IPS-11a (cell line): ENCODE measurements at regions not wholly inside any gene's neighbourhood (a gene's known extent, or its start where the extent isn't known, plus 50 kb on each side); places are given as distances from the start of the nearest gene placed in this dataset.

Experiments used
- H3K4me3 ChIP-seq: one replicate; pipeline ENCODE4 v1.5.1; 2013; ENCODE audit warnings: low read depth, low read length, control low read depth

GRCh38 chr2:121955426-121955825, 200.0 kb downstream of the TSN start:
- H3K4me3 ChIP-seq, result no peak overlapping the region

DNA sequence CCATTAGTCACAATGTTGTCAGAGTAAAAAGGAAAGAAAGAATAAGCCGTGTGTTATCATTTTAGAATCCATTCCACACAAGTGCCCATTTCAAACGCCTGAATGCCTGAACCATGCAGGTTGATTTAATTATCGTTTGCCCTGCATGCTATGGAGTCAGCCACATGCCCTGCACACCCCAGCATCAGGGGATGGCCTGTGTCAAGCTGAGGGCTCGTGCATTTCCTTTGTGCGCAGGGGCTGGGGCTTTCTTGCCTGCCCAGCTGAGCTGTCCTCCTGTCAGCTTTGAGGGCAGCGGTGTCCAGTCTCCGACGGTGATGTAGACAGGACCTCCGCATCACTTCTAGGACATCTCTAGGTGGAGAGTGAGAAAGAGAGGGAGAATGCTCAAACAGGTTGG, 200.4 kb downstream of the TSN start:
- no peak overlapping the region for H3K4me3 ChIP-seq

DNA sequence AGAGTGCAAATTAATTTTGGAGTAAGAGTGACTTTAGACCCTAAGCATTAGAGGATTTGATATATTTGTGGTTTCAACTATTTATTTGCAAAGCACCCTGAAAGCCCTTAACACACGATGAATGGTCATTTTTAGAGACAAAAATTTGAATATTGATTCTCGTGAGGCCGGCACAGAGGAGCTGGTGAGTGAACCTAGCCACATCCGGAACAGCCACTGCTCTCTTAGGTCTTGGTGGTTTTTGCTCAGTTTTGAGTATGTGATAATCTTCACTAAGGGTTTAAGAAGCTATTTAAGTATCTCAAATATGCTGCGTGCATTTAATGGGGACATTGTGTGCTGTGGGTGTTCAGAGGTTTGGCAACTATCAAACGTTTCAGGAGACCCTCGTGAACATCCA, 204.8 kb downstream of the TSN start:
- no peak overlapping the region for H3K4me3 ChIP-seq

GRCh38 chr2:121961761-121962160, 206.3 kb downstream of the TSN start:
- H3K4me3 ChIP-seq, result no peak overlapping the region

DNA sequence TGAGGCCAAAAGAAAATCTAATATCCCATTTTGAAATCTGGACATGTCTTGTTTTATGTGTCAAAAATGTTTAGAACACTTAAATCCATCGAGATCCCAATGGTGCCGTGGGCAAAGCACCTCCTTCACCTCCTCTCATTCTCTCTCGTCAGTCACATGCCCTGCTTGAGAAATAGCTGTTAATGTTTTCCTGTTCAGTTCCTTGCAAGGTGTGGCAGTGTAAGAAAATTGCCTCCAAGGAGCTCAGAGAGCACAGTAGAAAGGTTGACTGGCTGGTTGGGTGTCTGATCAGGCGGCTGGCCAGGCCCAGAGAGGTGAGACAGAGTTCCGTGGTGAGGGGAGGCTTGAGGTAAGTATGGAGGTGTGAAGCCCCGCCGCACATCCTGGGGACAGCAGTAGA, 210.2 kb downstream of the TSN start:
- H3K4me3 ChIP-seq, result no peak overlapping the region

- H3K4me3 ChIP-seq, result no peak overlapping the region
These were observed 211.2 kb downstream of the TSN start for GRCh38 chr2:121966663-121967062.

- H3K4me3 ChIP-seq, result no peak overlapping the region
These were observed 213.7 kb downstream of the TSN start for GRCh38 chr2:121969166-121969565.

- no peak overlapping the region for H3K4me3 ChIP-seq
These were observed 214.6 kb downstream of the TSN start for GRCh38 chr2:121969766-121970639.

GRCh38 chr2:121972203-121972602, 216.8 kb downstream of the TSN start:
- no peak overlapping the region for H3K4me3 ChIP-seq

- no peak overlapping the region for H3K4me3 ChIP-seq
These were observed 219.6 kb downstream of the TSN start for GRCh38 chr2:121974897-121975661.

DNA sequence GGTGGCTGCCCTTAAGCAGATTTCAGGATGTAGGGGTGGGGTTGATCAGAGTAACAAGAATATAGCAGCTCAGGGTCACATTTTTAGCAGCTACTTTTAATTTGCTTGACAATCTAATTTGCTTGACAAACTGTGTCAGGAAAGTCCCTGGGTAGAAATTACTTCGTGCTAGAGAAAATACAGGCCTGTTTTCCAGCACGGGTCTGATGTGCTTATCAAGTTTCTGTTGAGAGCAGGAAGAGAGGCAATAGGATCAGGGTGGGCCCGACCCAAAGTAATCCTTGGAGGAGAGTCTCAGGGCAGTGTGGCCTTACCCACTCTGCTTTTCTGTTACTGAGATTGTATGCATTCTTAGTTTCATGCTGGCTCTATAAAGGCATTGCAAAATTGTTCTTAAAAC, 221.5 kb downstream of the TSN start:
- H3K4me3 ChIP-seq, result no peak overlapping the region

DNA sequence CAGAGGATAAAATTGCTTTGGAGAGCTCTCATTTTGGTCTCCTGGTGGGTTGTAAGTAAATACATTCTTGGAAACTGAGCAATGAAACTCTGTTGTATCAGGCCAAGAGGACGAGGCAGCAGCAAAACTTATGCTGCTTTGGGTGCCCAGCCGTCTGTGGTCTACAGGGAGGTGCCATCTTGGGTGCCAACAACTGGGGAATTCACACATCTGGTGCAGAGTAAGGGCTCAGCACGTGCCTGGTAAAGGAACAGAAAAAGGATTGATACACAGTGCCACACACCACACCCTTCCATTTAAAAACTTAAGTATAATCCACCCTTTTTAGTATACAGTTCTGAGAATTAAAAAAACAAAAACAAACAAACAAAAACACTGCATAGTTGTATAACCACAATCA, 221.9 kb downstream of the TSN start:
- no peak overlapping the region for H3K4me3 ChIP-seq

- H3K4me3 ChIP-seq, result no peak overlapping the region
These were observed 237.2 kb downstream of the TSN start for GRCh38 chr2:121992700-121993099.

GRCh38 chr2:121993682-121994081, 238.2 kb downstream of the TSN start:
- H3K4me3 ChIP-seq, result no peak overlapping the region

- H3K4me3 ChIP-seq, result no peak overlapping the region
These were observed 239.1 kb downstream of the TSN start for GRCh38 chr2:121994238-121995206.

DNA sequence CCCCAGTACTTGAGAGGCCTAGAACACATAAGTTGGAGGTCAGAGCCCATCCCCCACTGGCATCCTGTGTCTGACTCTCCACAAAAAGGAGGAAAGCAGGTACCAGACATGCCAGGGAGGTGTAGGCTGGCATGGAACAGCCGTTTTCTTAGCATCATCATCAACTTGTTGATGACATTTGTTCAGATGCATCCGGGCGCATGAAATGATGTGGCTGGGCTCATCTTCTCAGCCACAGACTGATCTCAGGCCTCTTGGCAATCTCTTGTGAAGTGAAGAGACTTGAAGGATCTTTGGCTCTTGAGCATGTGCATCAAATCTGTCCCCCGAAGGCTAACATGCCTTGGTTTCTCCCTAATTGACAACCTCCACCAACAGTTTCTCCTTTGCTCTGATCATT, 243.3 kb downstream of the TSN start:
- no peak overlapping the region for H3K4me3 ChIP-seq

- no peak overlapping the region for H3K4me3 ChIP-seq
These were observed 243.8 kb downstream of the TSN start for GRCh38 chr2:121999264-121999663.

DNA sequence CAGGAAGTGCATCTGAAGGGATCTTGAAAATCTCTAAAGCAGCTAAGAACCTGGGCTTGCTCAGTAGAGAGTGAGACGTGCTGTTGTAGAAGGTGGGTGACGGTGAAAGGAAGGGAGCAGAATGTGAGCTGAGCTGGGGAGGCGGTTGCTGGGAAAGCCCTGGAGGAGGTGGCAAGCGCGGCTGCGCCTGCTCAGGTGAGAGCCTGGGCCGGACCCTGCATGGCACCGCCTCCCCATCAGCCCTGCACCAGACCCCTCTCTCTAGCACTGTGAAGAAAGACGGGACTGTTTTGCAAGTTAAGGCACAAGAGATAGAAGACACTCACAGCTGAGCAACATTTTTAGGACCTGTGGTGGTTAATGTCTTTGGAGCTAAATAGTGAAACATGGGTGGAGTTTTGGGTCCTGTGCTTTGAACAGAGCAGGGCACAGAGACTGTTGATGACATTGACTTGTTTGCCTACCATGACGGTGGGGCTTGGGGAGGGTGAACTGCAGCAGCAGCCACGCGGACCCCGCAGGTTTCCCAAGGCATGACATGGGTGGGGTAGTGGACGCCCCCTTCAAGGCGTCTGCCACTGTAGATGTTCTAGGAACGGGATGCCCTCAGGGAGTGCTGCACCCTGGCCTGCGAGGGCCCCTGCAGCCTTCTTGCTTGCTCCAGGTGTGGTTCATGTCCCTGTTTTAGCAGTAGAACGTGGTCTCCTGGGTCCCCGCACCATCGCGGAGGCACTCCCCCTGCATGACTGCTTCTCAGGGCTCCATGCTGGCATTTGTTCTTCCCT, 245.3 kb downstream of the TSN start:
- no peak overlapping the region for H3K4me3 ChIP-seq

GRCh38 chr2:122001441-122001874, 246.0 kb downstream of the TSN start:
- no peak overlapping the region for H3K4me3 ChIP-seq
